HCT116 (cell line): ENCODE measurements at regions not wholly inside any gene's neighbourhood (a gene's known extent, or its start where the extent isn't known, plus 50 kb on each side); places are given as distances from the start of the nearest gene placed in this dataset.

ENCODE experiments used
- ATAC-seq: fragments of 200-7000 bp; cut with Tn5 transposase; 2 replicates; pipeline ENCODE4 v1.9.1; 2020; ENCODE audit warnings: mild to moderate bottlenecking, moderate library complexity
- BruUV-seq: library from RNA; stranded (reverse); fragments of 400-500 nt; replicated peaks from 2 replicates; lab custom pipeline; 2021; lab: Mats Ljungman, UMichigan
- CTCF ChIA-PET: fragments of 300-600 bp; sonication (Branson Sonifier 250); formaldehyde crosslinking; loops from one replicate; lab custom pipeline; 2021; ENCODE audit warnings: antibody characterized with exemption; lab: Charles Lee
- POLR2A ChIA-PET: fragments of 300-600, 350-600 bp; sonication (Branson Sonifier 250); formaldehyde crosslinking; loops from one replicate; lab custom pipeline; 2021; ENCODE audit warnings: antibody characterized with exemption; lab: Charles Lee
- RAD21 ChIA-PET, 2 experiments: fragments of 300-600 bp; sonication (Branson Sonifier 250); formaldehyde crosslinking; loops; one replicate each; lab custom pipeline; 2023; ENCODE audit warnings: low total read pairs in 2 of 2; ENCODE audit not compliant: uncharacterized antibody in 2 of 2, unreplicated experiment in 2 of 2, low non-redundant PET in 1 of 2; lab: Charles Lee
- DNase-seq: peaks from one replicate; pipeline ENCODE4 v3.0.0-alpha.2; 2010; ENCODE audit warnings: low read depth, low spot score
- H2AFZ ChIP-seq: fragments of 200-600 bp; shearing (Covaris generic), sonication (generic); 2 replicates; pipeline ENCODE4 v1.6.1; 2017; ENCODE audit warnings: low read depth, mixed run types, mixed read lengths, antibody characterized with exemption, low read length; ENCODE audit not compliant: poor library complexity, severe bottlenecking
- H3K27ac ChIP-seq: 2 replicates; pipeline ENCODE4 v1.5.1; 2012; ENCODE audit warnings: low read depth, low read length
- H3K27me3 ChIP-seq: fragments of 200-600 bp; sonication (generic); 2 replicates; pipeline ENCODE4 v1.6.1; 2016; ENCODE audit warnings: mixed run types, low read length, mixed read lengths; ENCODE audit not compliant: insufficient read depth
- H3K36me3 ChIP-seq, 2 experiments: fragments of 200-500 bp in 1 of 2; fragments of 200-600 bp in 1 of 2; sonication (Bioruptor generic) in 1 of 2; sonication (generic) in 1 of 2; 2 replicates each; pipeline versions ENCODE4 v1.5.1 to v1.6.1; 2014 to 2016; ENCODE audit warnings: low read length in 2 of 2, inconsistent platforms in 1 of 2, mixed read lengths in 1 of 2, mixed run types in 1 of 2; ENCODE audit not compliant: insufficient read depth in 2 of 2, control insufficient read depth in 1 of 2
- H3K4me1 ChIP-seq, 2 experiments: fragments of 200-600 bp in 1 of 2; sonication (generic) in 1 of 2; 2 replicates each; pipeline versions ENCODE4 v1.5.1 to v1.6.1; 2012 to 2017; ENCODE audit warnings: low read length in 2 of 2, inconsistent platforms in 1 of 2, mild to moderate bottlenecking in 1 of 2, mixed read lengths in 1 of 2, mixed run types in 1 of 2, moderate library complexity in 1 of 2; ENCODE audit not compliant: insufficient read depth in 2 of 2, control insufficient read depth in 1 of 2
- H3K4me2 ChIP-seq: fragments of 200-600 bp; sonication (generic); 2 replicates; pipeline ENCODE4 v1.6.1; 2017; ENCODE audit warnings: mixed run types, low read length, mixed read lengths
- H3K4me3 ChIP-seq, 2 experiments: fragments of 200-600 bp in 1 of 2; sonication (generic) in 1 of 2; replicated peaks in 1 of 2; 2 replicates each; pipeline ENCODE4 v1.5.1; 2011 to 2016; ENCODE audit warnings: low read length in 2 of 2, control low read depth in 1 of 2, low read depth in 1 of 2, mild to moderate bottlenecking in 1 of 2, mixed read lengths in 1 of 2, mixed run types in 1 of 2
- H3K79me2 ChIP-seq: fragments of 200-600 bp; sonication (generic); 2 replicates; pipeline ENCODE4 v1.6.1; 2017; ENCODE audit warnings: mild to moderate bottlenecking, mixed run types, low read length, moderate library complexity, mixed read lengths; ENCODE audit not compliant: insufficient read depth
- H3K9ac ChIP-seq: fragments of 200-600 bp; sonication (generic); 2 replicates; pipeline ENCODE4 v1.6.1; 2016; ENCODE audit warnings: low read length, mixed read lengths
- H3K9me2 ChIP-seq: fragments of 200-600 bp; sonication (generic), shearing (Covaris generic); 2 replicates; pipeline ENCODE4 v1.6.1; 2017; ENCODE audit warnings: mixed run types, mild to moderate bottlenecking, moderate library complexity; ENCODE audit not compliant: insufficient read depth
- H3K9me3 ChIP-seq, 2 experiments: fragments of 200-500 bp in 1 of 2; fragments of 200-600 bp in 1 of 2; sonication (Bioruptor generic) in 1 of 2; sonication (generic) in 1 of 2; 2 replicates each; pipeline ENCODE4 v1.6.1; 2014 to 2017; ENCODE audit warnings: low read length in 2 of 2, mixed read lengths in 2 of 2, inconsistent platforms in 1 of 2, low read depth in 1 of 2, mild to moderate bottlenecking in 1 of 2, mixed run types in 1 of 2, moderate library complexity in 1 of 2; ENCODE audit not compliant: control insufficient read depth in 1 of 2, insufficient read depth in 1 of 2
- H4K20me1 ChIP-seq: fragments of 200-600 bp; sonication (generic), shearing (Covaris generic); 2 replicates; pipeline ENCODE4 v1.6.1; 2017; ENCODE audit warnings: mixed run types, mild to moderate bottlenecking, moderate library complexity; ENCODE audit not compliant: insufficient read depth
- ATF3 ChIP-seq: IDR thresholded peaks from 2 replicates; pipeline ENCODE4 v1.6.1; 2012
- CBX3 ChIP-seq: IDR thresholded peaks from 2 replicates; pipeline ENCODE4 v1.6.1; 2012; ENCODE audit warnings: low read depth
- CTCF ChIP-seq, 3 experiments: fragments of 200-600 bp in 1 of 3; sonication (generic) in 1 of 3; IDR thresholded peaks in 2 of 3; conservative IDR thresholded peaks in 1 of 3; 2 replicates each; pipeline ENCODE4 v1.5.1; 2012 to 2017; ENCODE audit warnings: low read depth in 2 of 3, low read length in 2 of 3, antibody characterized with exemption in 1 of 3, borderline replicate concordance in 1 of 3, control low read depth in 1 of 3, mild to moderate bottlenecking in 1 of 3, mixed read lengths in 1 of 3, mixed run types in 1 of 3, moderate library complexity in 1 of 3; ENCODE audit not compliant: insufficient read depth in 1 of 3
- ELF1 ChIP-seq: IDR thresholded peaks from 2 replicates; pipeline ENCODE4 v1.6.1; 2012; ENCODE audit warnings: low read depth, borderline replicate concordance
- MAX ChIP-seq: IDR thresholded peaks from 2 replicates; pipeline ENCODE4 v1.6.1; 2012
- POLR2AphosphoS5 ChIP-seq: IDR thresholded peaks from 2 replicates; pipeline ENCODE4 v1.6.1; 2011; ENCODE audit warnings: mild to moderate bottlenecking, low read depth, low read length, moderate library complexity
- RAD21 ChIP-seq: IDR thresholded peaks from 2 replicates; pipeline ENCODE4 v1.6.1; 2012; ENCODE audit warnings: low read depth, mild to moderate bottlenecking
- REST ChIP-seq: IDR thresholded peaks from 2 replicates; pipeline ENCODE4 v1.6.1; 2012; ENCODE audit warnings: low read depth
- SP1 ChIP-seq: IDR thresholded peaks from 2 replicates; pipeline ENCODE4 v1.6.1; 2012; ENCODE audit warnings: low read depth
- YY1 ChIP-seq: IDR thresholded peaks from 2 replicates; pipeline ENCODE4 v1.6.1; 2011; ENCODE audit warnings: low read length, low read depth, moderate library complexity, mild to moderate bottlenecking; ENCODE audit not compliant: insufficient replicate concordance; ENCODE audit errors: extremely low read depth
- ZBTB33 ChIP-seq: IDR thresholded peaks from 2 replicates; pipeline ENCODE4 v1.6.1; 2011; ENCODE audit warnings: mild to moderate bottlenecking, low read length, moderate library complexity; ENCODE audit not compliant: insufficient replicate concordance; ENCODE audit errors: extremely low read depth
- ZNF274 ChIP-seq: fragments of 200-500 bp; sonication (Bioruptor generic); IDR thresholded peaks from 2 replicates; pipeline ENCODE4 v1.6.1; 2014; ENCODE audit warnings: mild to moderate bottlenecking, low read depth, low read length, inconsistent platforms
- intact Hi-C: fragments of 100-400 bp; cut with micrococcal nuclease; formaldehyde crosslinking; loops from 2 replicates; pipeline ENCODE4 v1.10.0; 2022

- H3K9me2 ChIP-seq, result no peaks in the 10 kb centered on the region
- TF ChIP-seq SP1 (no peak), RAD21 (no peak), CTCF (IDR thresholded peaks at IDR 0.05 in 2 of 3, conservative IDR thresholded peaks at IDR 0.05 in 1 of 3; ENCODE audit: borderline replicate concordance in 1 of 3, insufficient read depth in 1 of 3, low read depth in 2 of 3, low read length in 2 of 3) (no peak), ATF3 (no peak), ZNF274 (no peak), YY1 (no peak), MAX (no peak), ZBTB33 (no peak), REST (no peak), POLR2AphosphoS5 (no peak), CBX3 (no peak), ELF1 (no peak)
- TF ChIP-seq, all 23 proteins: peak for 0
- CTCF ChIA-PET, result no interaction called here
- no peaks in the 10 kb centered on the region for H4K20me1 ChIP-seq
- H3K4me3 ChIP-seq, result no peak overlapping the region
- H3K36me3 ChIP-seq, result no peaks in the 10 kb centered on the region
- H3K79me2 ChIP-seq, result no peaks in the 10 kb centered on the region
- no TSS peak for BruUV-seq
- no peak overlapping the region for H2AFZ ChIP-seq
- no peak overlapping the region for H3K4me2 ChIP-seq
- no peak overlapping the region for H3K27ac ChIP-seq
- H3K27me3 ChIP-seq, result no peaks in the 10 kb centered on the region
- H3K9ac ChIP-seq, result no peak overlapping the region
- ATAC-seq (no peak), DNase-seq (no peak)
- POLR2A ChIA-PET, result no interaction called here
- no peaks in the 10 kb centered on the region; a peak in 1 of 4 replicates for H3K9me3 ChIP-seq
- no peaks in the 10 kb centered on the region for H3K4me1 ChIP-seq
- RAD21 ChIA-PET, result no interaction called here
- intact Hi-C loops, result no loop called here
Observed at GRCh38 chr19:27754700-27755099, 1458.3 kb downstream of the UQCRFS1 start.
